ENCODE measurements at regions not wholly inside any gene's neighbourhood (a gene's known extent, or its start where the extent isn't known, plus 50 kb on each side); places are given as distances from the start of the nearest gene placed in this dataset.
"Not testable (repeated sequence)": the region's sequence is repeated elsewhere in the genome, so short reads cannot be mapped to it uniquely, and the experiment has no call there.

GRCh38 chr15:36029606-36030210 lies 483.7 kb upstream of the DPH6 start:
- no peak for TF ChIP-seq CTCF (IDR thresholded peaks at IDR 0.05)
- DNase-seq = no peak
- Mint-ChIP-seq H3K27me3 (ENCODE audit: low read depth, poor library complexity) (peaks cover 4% of the 10 kb centered on the region), H3K4me3 (no peak overlapping the region), H3K4me1 (peaks cover 6% of the 10 kb centered on the region), H3K36me3 (ENCODE audit: low read depth) (no peaks in the 10 kb centered on the region), H3K27ac (no peak overlapping the region), H3K9me3 (no peaks in the 10 kb centered on the region)

- Mint-ChIP-seq H3K36me3 (ENCODE audit: low read depth) (no peaks in the 10 kb centered on the region), H3K27ac (no peak overlapping the region), H3K4me1 (no peaks in the 10 kb centered on the region), H3K4me3 (no peak overlapping the region), H3K9me3 (no peaks in the 10 kb centered on the region), H3K27me3 (ENCODE audit: low read depth, poor library complexity) (peaks cover 15% of the 10 kb centered on the region)
- no peak for TF ChIP-seq CTCF (IDR thresholded peaks at IDR 0.05)
- no peak for DNase-seq
Measured at GRCh38 chr15:36039996-36040572, 494.1 kb upstream of the DPH6 start.

- Mint-ChIP-seq H3K4me1 (peaks cover 32% of the 10 kb centered on the region), H3K27ac (peak overlapping the region; percentile 75), H3K9me3 (peaks cover 18% of the 10 kb centered on the region), H3K36me3 (ENCODE audit: low read depth) (peaks cover 10% of the 10 kb centered on the region)
- H3K4me3 Mint-ChIP-seq; DNase-seq; H3K27me3 Mint-ChIP-seq (ENCODE audit: low read depth, poor library complexity): not testable (repeated sequence)
Measured at GRCh38 chr15:36047018-36047716, 501.2 kb upstream of the DPH6 start.

GRCh38 chr15:36050899-36051298 lies 504.9 kb upstream of the DPH6 start:
- peak overlapping the region; percentile 12 for H3K27ac Mint-ChIP-seq
- no peak overlapping the region for H3K4me3 Mint-ChIP-seq
- peaks cover 10% of the 10 kb centered on the region for H3K36me3 Mint-ChIP-seq (ENCODE audit: low read depth)
- peaks cover 12% of the 10 kb centered on the region for H3K9me3 Mint-ChIP-seq
- TF ChIP-seq CTCF (IDR thresholded peaks at IDR 0.05) = no peak
- no peak for DNase-seq
- H3K27me3 Mint-ChIP-seq (ENCODE audit: low read depth, poor library complexity) = no peaks in the 10 kb centered on the region
- H3K4me1 Mint-ChIP-seq = peaks cover 42% of the 10 kb centered on the region

GRCh38 chr15:36052641-36053040 lies 506.7 kb upstream of the DPH6 start:
- not testable (repeated sequence) for H3K27me3 Mint-ChIP-seq (ENCODE audit: low read depth, poor library complexity); H3K9me3 Mint-ChIP-seq

GRCh38 chr15:36053746-36054145 lies 507.8 kb upstream of the DPH6 start:
- H3K4me3 Mint-ChIP-seq = no peak overlapping the region
- no peaks in the 10 kb centered on the region for H3K9me3 Mint-ChIP-seq
- no peaks in the 10 kb centered on the region for H3K36me3 Mint-ChIP-seq (ENCODE audit: low read depth)
- H3K4me1 Mint-ChIP-seq = peaks cover 37% of the 10 kb centered on the region
- no peak overlapping the region for H3K27ac Mint-ChIP-seq
- no peak for DNase-seq
- no peak for TF ChIP-seq CTCF (IDR thresholded peaks at IDR 0.05)
- H3K27me3 Mint-ChIP-seq (ENCODE audit: low read depth, poor library complexity) = no peaks in the 10 kb centered on the region

More at GRCh38 chr15:36052641-36053040, 506.7 kb upstream of the DPH6 start:
- not testable (repeated sequence) for H3K36me3 Mint-ChIP-seq (ENCODE audit: low read depth); DNase-seq; H3K27ac Mint-ChIP-seq; H3K4me3 Mint-ChIP-seq
- H3K4me1 Mint-ChIP-seq = peaks cover 42% of the 10 kb centered on the region
